ENCODE measurements at regions not wholly inside any gene's neighbourhood (a gene's known extent, or its start where the extent isn't known, plus 50 kb on each side); places are given as distances from the start of the nearest gene placed in this dataset.
"Not testable (repeated sequence)": the region's sequence is repeated elsewhere in the genome, so short reads cannot be mapped to it uniquely, and the experiment has no call there.

- Histone ChIP-seq H3K4me2 (ENCODE audit: low read length) (no peak overlapping the region), H3K36me3 (replicated peaks; ENCODE audit: low read depth, low read length) (no peaks in the 10 kb centered on the region), H2AFZ (ENCODE audit: low read depth, low read length) (no peak overlapping the region), H3K27me3 (ENCODE audit: low read depth, low read length) (no peaks in the 10 kb centered on the region), H3K27ac (ENCODE audit: low read length) (no peak overlapping the region), H3K9ac (ENCODE audit: low read length) (no peak overlapping the region), H3K79me2 (ENCODE audit: low read length) (no peaks in the 10 kb centered on the region), H3K4me1 (ENCODE audit: low read length) (peaks cover 4% of the 10 kb centered on the region; the same call in 1 of the 2 replicates), H3K9me3 (ENCODE audit: insufficient read depth, low read length) (no peaks in the 10 kb centered on the region), H3K4me3 (ENCODE audit: low read length) (no peak overlapping the region), H4K20me1 (ENCODE audit: insufficient read depth, low read length) (no peaks in the 10 kb centered on the region)
- no peak for TF ChIP-seq CTCF (IDR thresholded peaks at IDR 0.05; ENCODE audit: low read depth, low read length)
- no peak for TF ChIP-seq EZH2phosphoT487 (IDR thresholded peaks at IDR 0.05; ENCODE audit: low read depth)
Measured at GRCh38 chr6:23663096-23663495, 462.9 kb upstream of the NRSN1 start.

- Histone ChIP-seq H3K9me3 (ENCODE audit: insufficient read depth, low read length) (no peaks in the 10 kb centered on the region), H3K27ac (ENCODE audit: low read length) (no peak overlapping the region), H2AFZ (ENCODE audit: low read depth, low read length) (no peak overlapping the region), H3K4me1 (ENCODE audit: low read length) (peaks cover 4% of the 10 kb centered on the region; the same call in 1 of the 2 replicates), H3K4me2 (ENCODE audit: low read length) (no peak overlapping the region), H3K36me3 (replicated peaks; ENCODE audit: low read depth, low read length) (no peaks in the 10 kb centered on the region), H3K79me2 (ENCODE audit: low read length) (no peaks in the 10 kb centered on the region), H3K9ac (ENCODE audit: low read length) (no peak overlapping the region), H3K4me3 (ENCODE audit: low read length) (no peak overlapping the region), H3K27me3 (ENCODE audit: low read depth, low read length) (no peaks in the 10 kb centered on the region), H4K20me1 (ENCODE audit: insufficient read depth, low read length) (no peaks in the 10 kb centered on the region)
- no peak for TF ChIP-seq CTCF (IDR thresholded peaks at IDR 0.05; ENCODE audit: low read depth, low read length)
- no peak for TF ChIP-seq EZH2phosphoT487 (IDR thresholded peaks at IDR 0.05; ENCODE audit: low read depth)
Measured at GRCh38 chr6:23663652-23664051, 462.4 kb upstream of the NRSN1 start.

- H3K9ac ChIP-seq (ENCODE audit: low read length); H3K4me2 ChIP-seq (ENCODE audit: low read length); H3K27ac ChIP-seq (ENCODE audit: low read length); H3K27me3 ChIP-seq (ENCODE audit: low read depth, low read length); H3K4me1 ChIP-seq (ENCODE audit: low read length); H3K36me3 ChIP-seq (replicated peaks; ENCODE audit: low read depth, low read length); H3K9me3 ChIP-seq (ENCODE audit: insufficient read depth, low read length); H2AFZ ChIP-seq (ENCODE audit: low read depth, low read length); H3K79me2 ChIP-seq (ENCODE audit: low read length); H4K20me1 ChIP-seq (ENCODE audit: insufficient read depth, low read length); H3K4me3 ChIP-seq (ENCODE audit: low read length): not testable (repeated sequence)
Measured at GRCh38 chr6:23665911-23666310, 460.1 kb upstream of the NRSN1 start.

GRCh38 chr6:23672737-23673136 lies 453.3 kb upstream of the NRSN1 start:
- no peaks in the 10 kb centered on the region for H3K4me1 ChIP-seq (ENCODE audit: low read length)
- no peak overlapping the region for H3K27ac ChIP-seq (ENCODE audit: low read length)
- H3K27me3 ChIP-seq (ENCODE audit: low read depth, low read length): no peaks in the 10 kb centered on the region
- no peaks in the 10 kb centered on the region for H3K79me2 ChIP-seq (ENCODE audit: low read length)
- no peak overlapping the region for H2AFZ ChIP-seq (ENCODE audit: low read depth, low read length)
- H3K9ac ChIP-seq (ENCODE audit: low read length): no peak overlapping the region
- peaks cover 4% of the 10 kb centered on the region; the same call in 1 of the 2 replicates for H3K9me3 ChIP-seq (ENCODE audit: insufficient read depth, low read length)
- H3K36me3 ChIP-seq (replicated peaks; ENCODE audit: low read depth, low read length): no peaks in the 10 kb centered on the region
- TF ChIP-seq EZH2phosphoT487 (IDR thresholded peaks at IDR 0.05; ENCODE audit: low read depth) (no peak), CTCF (IDR thresholded peaks at IDR 0.05; ENCODE audit: low read depth, low read length) (no peak)
- no peak overlapping the region for H3K4me3 ChIP-seq (ENCODE audit: low read length)
- no peaks in the 10 kb centered on the region for H4K20me1 ChIP-seq (ENCODE audit: insufficient read depth, low read length)
- H3K4me2 ChIP-seq (ENCODE audit: low read length): no peak overlapping the region

- H3K4me2 ChIP-seq (ENCODE audit: low read length): no peak overlapping the region
- no peaks in the 10 kb centered on the region for H3K79me2 ChIP-seq (ENCODE audit: low read length)
- H3K9ac ChIP-seq (ENCODE audit: low read length): no peak overlapping the region
- H3K4me1 ChIP-seq (ENCODE audit: low read length): no peaks in the 10 kb centered on the region
- no peak overlapping the region for H2AFZ ChIP-seq (ENCODE audit: low read depth, low read length)
- no peaks in the 10 kb centered on the region for H3K27me3 ChIP-seq (ENCODE audit: low read depth, low read length)
- H3K27ac ChIP-seq (ENCODE audit: low read length): no peak overlapping the region
- TF ChIP-seq EZH2phosphoT487 (IDR thresholded peaks at IDR 0.05; ENCODE audit: low read depth): no peak
- TF ChIP-seq CTCF (IDR thresholded peaks at IDR 0.05; ENCODE audit: low read depth, low read length): no peak
- H4K20me1 ChIP-seq (ENCODE audit: insufficient read depth, low read length): no peaks in the 10 kb centered on the region
- H3K4me3 ChIP-seq (ENCODE audit: low read length): no peak overlapping the region
- H3K9me3 ChIP-seq (ENCODE audit: insufficient read depth, low read length): peaks cover 4% of the 10 kb centered on the region; the same call in 1 of the 2 replicates
- no peaks in the 10 kb centered on the region for H3K36me3 ChIP-seq (replicated peaks; ENCODE audit: low read depth, low read length)
Measured at GRCh38 chr6:23678626-23679025, 447.4 kb upstream of the NRSN1 start.

Data from OCI-LY3 (cell line).